ENCODE measurements at regions not wholly inside any gene's neighbourhood (a gene's known extent, or its start where the extent isn't known, plus 50 kb on each side); places are given as distances from the start of the nearest gene placed in this dataset.

DNA sequence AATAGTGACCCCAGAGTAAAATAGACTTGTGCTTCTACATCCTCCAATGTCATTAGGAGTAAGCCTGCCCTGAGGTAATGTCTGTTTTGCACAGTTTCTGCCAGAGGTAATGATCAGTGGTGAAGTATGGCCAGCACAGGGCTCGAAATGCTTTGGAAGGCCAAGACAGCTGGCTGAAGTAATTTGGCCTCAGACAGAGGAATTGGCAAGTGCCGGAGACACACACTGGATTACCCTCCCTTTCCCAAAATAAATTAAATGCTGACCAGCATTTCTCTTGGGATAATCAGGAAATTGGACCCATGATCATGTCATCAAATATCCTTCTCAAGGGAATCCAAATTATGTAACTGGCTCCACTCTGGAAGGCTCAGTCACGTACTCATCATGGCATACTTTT, 379.0 kb upstream of the CHST9 start:
- H3K4me1 Mint-ChIP-seq = peaks cover 44 to 51% of the 10 kb centered on the region in 2 experiments

More for the DNA sequence above, 379.0 kb upstream of the CHST9 start:
- H4K8ac ChIP-seq (replicated peaks; ENCODE audit: insufficient read length, low read depth, low read length) = no peak overlapping the region
- no peak overlapping the region for H3K4me2 ChIP-seq (ENCODE audit: insufficient read depth, insufficient read length, low read length)
- H3K79me1 ChIP-seq (ENCODE audit: insufficient read depth, low read depth, low read length, poor library complexity, severe bottlenecking) = no peaks in the 10 kb centered on the region
- no peaks in the 10 kb centered on the region for H3K79me2 ChIP-seq (ENCODE audit: insufficient read depth, low read length)
- H3T11ph ChIP-seq (ENCODE audit: low read length) = no peak overlapping the region
- H2AFZ ChIP-seq (ENCODE audit: low read length) = no peak overlapping the region
- no CpG with 5 or more reads among the region's 3 CpGs for WGBS (ENCODE audit: extremely low coverage, insufficient read length, low lambda C conversion rate)
- DNase-seq = no peak
- H2BK20ac ChIP-seq (ENCODE audit: low read depth, low read length, poor library complexity, severe bottlenecking) = no peak overlapping the region
- no peak overlapping the region for H3K56ac ChIP-seq (ENCODE audit: insufficient read length, low read depth, low read length)
- H3K4me3 Mint-ChIP-seq = no peak overlapping the region
- H3K4me1 ChIP-seq (ENCODE audit: insufficient read depth, low read length) = peaks cover 10% of the 10 kb centered on the region; the same call in 1 of the 2 replicates
- peaks cover 28% of the 10 kb centered on the region for H3K27me3 Mint-ChIP-seq (ENCODE audit: low read depth)
- no peak overlapping the region for H4K5ac ChIP-seq (ENCODE audit: insufficient read length, low read depth, low read length)
- H2AK5ac ChIP-seq (ENCODE audit: insufficient read length, low read length) = no peak overlapping the region
- no peak overlapping the region for H3K27ac ChIP-seq (ENCODE audit: insufficient read length, low read depth, low read length)
- H3K23ac ChIP-seq (ENCODE audit: insufficient read length, low read depth, low read length) = no peak overlapping the region
- H3K9me3 ChIP-seq (ENCODE audit: control insufficient read depth, low read depth, low read length) = no peaks in the 10 kb centered on the region
- TF ChIP-seq, protein P1, sequence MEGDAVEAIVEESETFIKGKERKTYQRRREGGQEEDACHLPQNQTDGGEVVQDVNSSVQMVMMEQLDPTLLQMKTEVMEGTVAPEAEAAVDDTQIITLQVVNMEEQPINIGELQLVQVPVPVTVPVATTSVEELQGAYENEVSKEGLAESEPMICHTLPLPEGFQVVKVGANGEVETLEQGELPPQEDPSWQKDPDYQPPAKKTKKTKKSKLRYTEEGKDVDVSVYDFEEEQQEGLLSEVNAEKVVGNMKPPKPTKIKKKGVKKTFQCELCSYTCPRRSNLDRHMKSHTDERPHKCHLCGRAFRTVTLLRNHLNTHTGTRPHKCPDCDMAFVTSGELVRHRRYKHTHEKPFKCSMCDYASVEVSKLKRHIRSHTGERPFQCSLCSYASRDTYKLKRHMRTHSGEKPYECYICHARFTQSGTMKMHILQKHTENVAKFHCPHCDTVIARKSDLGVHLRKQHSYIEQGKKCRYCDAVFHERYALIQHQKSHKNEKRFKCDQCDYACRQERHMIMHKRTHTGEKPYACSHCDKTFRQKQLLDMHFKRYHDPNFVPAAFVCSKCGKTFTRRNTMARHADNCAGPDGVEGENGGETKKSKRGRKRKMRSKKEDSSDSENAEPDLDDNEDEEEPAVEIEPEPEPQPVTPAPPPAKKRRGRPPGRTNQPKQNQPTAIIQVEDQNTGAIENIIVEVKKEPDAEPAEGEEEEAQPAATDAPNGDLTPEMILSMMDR (conservative IDR thresholded peaks at IDR 0.05) = no peak
- H3K18ac ChIP-seq (ENCODE audit: insufficient read length, low read depth, low read length) = no peak overlapping the region
- H3K14ac ChIP-seq (ENCODE audit: insufficient read depth, low read length) = no peak overlapping the region
- no peak overlapping the region for H2BK5ac ChIP-seq (ENCODE audit: insufficient read length, low read length)
- no peak overlapping the region for H3K4ac ChIP-seq (ENCODE audit: low read depth, low read length)
- H2BK12ac ChIP-seq (ENCODE audit: insufficient read length, low read depth, low read length) = no peak overlapping the region
- H3K9ac ChIP-seq (ENCODE audit: extremely low read depth, insufficient read length, low read length) = no peak overlapping the region
- peaks cover 0 to 4% (median 0%) of the 10 kb centered on the region in 3 experiments; a peak in 2 of 7 replicates for H3K36me3 Mint-ChIP-seq (ENCODE audit: insufficient read depth in 1 of 3, low read depth in 3 of 3)
- H4K20me1 ChIP-seq (ENCODE audit: control insufficient read depth, insufficient read depth, insufficient read length) = no peaks in the 10 kb centered on the region
- no peaks in the 10 kb centered on the region; a peak in 2 of 5 replicates for H3K9me3 Mint-ChIP-seq
- no peak overlapping the region for H4K91ac ChIP-seq (ENCODE audit: insufficient read length, low read depth, low read length)
- H2BK15ac ChIP-seq (ENCODE audit: low read depth, low read length) = no peak overlapping the region
- no peak overlapping the region for H2BK120ac ChIP-seq (ENCODE audit: low read depth, low read length, poor library complexity, severe bottlenecking)
- no peaks in the 10 kb centered on the region for H3K27me3 ChIP-seq (ENCODE audit: insufficient read depth, low read length)
- H3K23me2 ChIP-seq (ENCODE audit: insufficient read length, low read depth, low read length, poor library complexity, severe bottlenecking) = no peaks in the 10 kb centered on the region
- H3K27ac Mint-ChIP-seq = no peak overlapping the region
